GM23338 (cell line): ENCODE measurements at regions not wholly inside any gene's neighbourhood (a gene's known extent, or its start where the extent isn't known, plus 50 kb on each side); places are given as distances from the start of the nearest gene placed in this dataset.

Experiments used
- CTCF ChIP-seq, 2 experiments: fragments of 200-600 bp in 1 of 2; sonication (generic) in 1 of 2; conservative IDR thresholded peaks; 2 replicates each; pipeline versions ENCODE4 v1.5.1 to v1.6.1; 2016 to 2017; ENCODE audit warnings: antibody characterized with exemption in 2 of 2, low read depth in 2 of 2, mild to moderate bottlenecking in 2 of 2, moderate library complexity in 1 of 2
- EZH2 ChIP-seq: fragments of 200-600 bp; sonication (generic); IDR thresholded peaks from one replicate; pipeline ENCODE4 v1.8.0; 2017; ENCODE audit warnings: antibody characterized with exemption, mild to moderate bottlenecking, low read depth; ENCODE audit not compliant: unreplicated experiment
- POLR2AphosphoS5 ChIP-seq: IDR thresholded peaks from 2 replicates; pipeline ENCODE4 v1.6.1; 2016; ENCODE audit warnings: antibody characterized with exemption, low read depth
- TF ChIP-seq, protein P1 (sequence below): IDR thresholded peaks from 2 replicates; pipeline ENCODE4 v1.6.1; 2016; ENCODE audit warnings: antibody characterized with exemption

DNA sequence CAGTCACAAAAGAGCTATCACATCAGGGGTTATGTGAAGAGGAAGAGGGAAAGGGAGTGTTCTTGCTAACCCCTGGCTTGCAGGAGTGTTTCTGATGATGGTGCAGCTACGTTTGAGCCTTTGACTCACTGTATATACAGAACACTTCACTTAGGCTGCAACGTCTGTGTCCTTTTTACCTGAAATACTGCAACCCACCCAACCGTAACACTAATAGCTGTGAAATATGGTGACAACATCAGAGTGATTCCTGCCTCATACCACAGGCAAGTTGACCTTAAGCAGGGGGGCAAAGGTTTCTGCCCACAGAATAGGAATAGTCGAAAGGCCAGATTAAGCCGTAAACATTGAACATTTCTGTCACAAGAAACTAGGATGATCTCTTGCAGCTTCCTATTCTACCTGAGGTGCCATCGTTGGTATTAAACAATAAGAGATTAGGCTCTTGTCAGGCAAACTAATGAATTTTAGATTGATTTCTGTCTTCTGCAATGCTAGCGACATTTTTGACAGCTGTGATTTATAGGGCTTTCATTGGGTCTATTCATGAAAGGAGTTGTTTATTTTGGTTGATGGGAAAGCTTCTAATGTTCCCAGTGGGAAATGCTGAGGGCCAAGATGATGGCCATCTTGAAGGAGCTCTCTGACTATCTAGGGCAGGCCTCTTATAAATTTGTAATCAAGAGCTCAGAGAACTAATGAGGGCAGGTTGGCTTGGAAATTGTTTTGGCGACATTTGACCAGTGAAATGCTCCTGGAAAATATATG is 316.8 kb downstream of the PIK3C3 start:
- TF ChIP-seq CTCF (conservative IDR thresholded peaks at IDR 0.05; ENCODE audit: low read depth in 2 of 2): no peak
- TF ChIP-seq EZH2: no peak
- no peak for TF ChIP-seq POLR2AphosphoS5
- TF ChIP-seq, protein P1, sequence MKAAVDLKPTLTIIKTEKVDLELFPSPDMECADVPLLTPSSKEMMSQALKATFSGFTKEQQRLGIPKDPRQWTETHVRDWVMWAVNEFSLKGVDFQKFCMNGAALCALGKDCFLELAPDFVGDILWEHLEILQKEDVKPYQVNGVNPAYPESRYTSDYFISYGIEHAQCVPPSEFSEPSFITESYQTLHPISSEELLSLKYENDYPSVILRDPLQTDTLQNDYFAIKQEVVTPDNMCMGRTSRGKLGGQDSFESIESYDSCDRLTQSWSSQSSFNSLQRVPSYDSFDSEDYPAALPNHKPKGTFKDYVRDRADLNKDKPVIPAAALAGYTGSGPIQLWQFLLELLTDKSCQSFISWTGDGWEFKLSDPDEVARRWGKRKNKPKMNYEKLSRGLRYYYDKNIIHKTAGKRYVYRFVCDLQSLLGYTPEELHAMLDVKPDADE: no peak
